ENCODE measurements at regions not wholly inside any gene's neighbourhood (a gene's known extent, or its start where the extent isn't known, plus 50 kb on each side); places are given as distances from the start of the nearest gene placed in this dataset.

DNA sequence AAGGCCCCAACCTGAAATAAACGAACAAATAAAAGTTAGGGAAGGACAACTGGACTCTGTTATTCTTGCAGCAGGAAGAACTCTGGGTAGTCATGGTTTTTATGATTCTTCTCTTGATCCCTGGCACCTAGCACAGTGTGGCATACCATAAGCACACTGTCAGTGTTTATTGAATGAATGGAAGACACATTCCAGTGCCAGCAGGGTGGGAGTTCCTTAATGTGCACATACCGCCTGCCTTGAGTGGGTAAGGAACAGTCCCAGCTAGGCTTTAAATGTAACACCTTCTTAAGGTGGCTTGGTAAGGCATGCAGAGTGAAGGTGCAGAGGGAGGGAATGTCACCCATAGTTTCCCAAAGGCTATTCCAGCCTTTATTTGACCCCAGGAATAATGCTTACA, 162.9 kb upstream of the CEP162 start:
- H3K4me1 ChIP-seq: no peaks in the 10 kb centered on the region
- peaks cover 0 to 36% (median 10%) of the 10 kb centered on the region in 11 donors for H3K9me3 ChIP-seq
- DNase-seq (no peak), ATAC-seq (no peak)
- H3K27ac ChIP-seq: no peak overlapping the region
- intact Hi-C loops (cut with DNase I): no loop called here
- 68 to 73% methylated on average over 2 of the region's 2 CpGs for WGBS, 2 donors
- TF ChIP-seq, protein P1, sequence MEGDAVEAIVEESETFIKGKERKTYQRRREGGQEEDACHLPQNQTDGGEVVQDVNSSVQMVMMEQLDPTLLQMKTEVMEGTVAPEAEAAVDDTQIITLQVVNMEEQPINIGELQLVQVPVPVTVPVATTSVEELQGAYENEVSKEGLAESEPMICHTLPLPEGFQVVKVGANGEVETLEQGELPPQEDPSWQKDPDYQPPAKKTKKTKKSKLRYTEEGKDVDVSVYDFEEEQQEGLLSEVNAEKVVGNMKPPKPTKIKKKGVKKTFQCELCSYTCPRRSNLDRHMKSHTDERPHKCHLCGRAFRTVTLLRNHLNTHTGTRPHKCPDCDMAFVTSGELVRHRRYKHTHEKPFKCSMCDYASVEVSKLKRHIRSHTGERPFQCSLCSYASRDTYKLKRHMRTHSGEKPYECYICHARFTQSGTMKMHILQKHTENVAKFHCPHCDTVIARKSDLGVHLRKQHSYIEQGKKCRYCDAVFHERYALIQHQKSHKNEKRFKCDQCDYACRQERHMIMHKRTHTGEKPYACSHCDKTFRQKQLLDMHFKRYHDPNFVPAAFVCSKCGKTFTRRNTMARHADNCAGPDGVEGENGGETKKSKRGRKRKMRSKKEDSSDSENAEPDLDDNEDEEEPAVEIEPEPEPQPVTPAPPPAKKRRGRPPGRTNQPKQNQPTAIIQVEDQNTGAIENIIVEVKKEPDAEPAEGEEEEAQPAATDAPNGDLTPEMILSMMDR (IDR thresholded peaks at IDR 0.05): no peak
- no peaks in the 10 kb centered on the region for H3K36me3 ChIP-seq
- H3K27me3 ChIP-seq: no peaks in the 10 kb centered on the region
- no peak overlapping the region for H3K4me3 ChIP-seq

DNA sequence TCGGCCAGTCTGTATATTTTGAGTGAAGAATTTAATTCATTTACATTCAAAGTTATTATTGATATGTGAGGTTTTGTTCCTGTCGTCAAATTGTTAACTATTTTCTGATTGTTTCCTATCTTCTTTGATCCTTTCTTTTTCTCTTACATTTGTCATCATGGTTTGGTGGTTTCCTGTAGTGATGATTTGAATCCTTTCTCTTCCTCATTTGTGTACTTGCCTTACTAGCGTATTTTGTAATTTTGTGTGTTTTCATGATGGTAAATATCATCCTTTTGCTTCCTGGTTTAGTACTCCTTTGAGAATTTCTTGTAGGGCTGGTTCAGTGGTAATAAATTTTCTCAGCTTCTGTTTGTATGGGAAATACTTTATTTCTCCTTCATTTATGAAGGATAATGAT, 151.7 kb upstream of the CEP162 start:
- intact Hi-C loops (cut with DNase I): no loop called here

DNA sequence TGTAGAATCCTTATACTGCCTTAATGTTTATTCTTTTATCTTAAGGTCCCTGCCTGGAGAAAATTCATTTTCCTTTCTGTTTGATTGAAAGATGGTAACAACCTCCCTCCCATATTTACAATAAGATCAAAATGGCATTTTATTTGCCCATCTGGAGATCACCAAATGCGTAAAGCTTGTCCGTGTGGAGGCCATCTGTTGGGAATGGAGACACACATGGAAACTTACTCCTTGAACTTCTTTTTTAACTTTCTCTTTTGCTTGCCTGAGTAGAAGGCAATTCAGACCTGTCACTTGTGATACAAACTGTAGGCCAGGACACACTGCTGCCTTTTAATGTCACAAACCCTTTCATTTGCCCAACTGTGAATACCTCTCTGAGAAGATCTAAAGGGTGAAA, 144.8 kb upstream of the CEP162 start:
- DNase-seq: no peak
- intact Hi-C loops (cut with DNase I): no loop called here
- peaks cover 0 to 14% (median 0%) of the 10 kb centered on the region in 11 donors for H3K9me3 ChIP-seq
- H3K4me1 ChIP-seq: no peaks in the 10 kb centered on the region
- no peak overlapping the region for H3K4me3 ChIP-seq
- ATAC-seq: no peak
- WGBS, 2 donors: 91 to 92% methylated on average over 2 of the region's 2 CpGs
- TF ChIP-seq, protein P1 (IDR thresholded peaks at IDR 0.05): no peak
- H3K36me3 ChIP-seq: no peaks in the 10 kb centered on the region
- peaks cover 0 to 3% (median 0%) of the 10 kb centered on the region in 7 donors for H3K27me3 ChIP-seq
- no peak overlapping the region for H3K27ac ChIP-seq

More for the DNA sequence above, 151.7 kb upstream of the CEP162 start:
- Histone ChIP-seq H3K9me3 (peaks cover 0 to 40% (median 7%) of the 10 kb centered on the region in 11 donors), H3K36me3 (no peaks in the 10 kb centered on the region), H3K4me1 (no peaks in the 10 kb centered on the region), H3K4me3 (no peak overlapping the region), H3K27ac (no peak overlapping the region), H3K27me3 (no peaks in the 10 kb centered on the region)
- WGBS, 2 donors: 81% methylated on average over 3 of the region's 3 CpGs
- no peak for ATAC-seq
- TF ChIP-seq, protein P1 (IDR thresholded peaks at IDR 0.05): no peak
- DNase-seq: no peak

DNA sequence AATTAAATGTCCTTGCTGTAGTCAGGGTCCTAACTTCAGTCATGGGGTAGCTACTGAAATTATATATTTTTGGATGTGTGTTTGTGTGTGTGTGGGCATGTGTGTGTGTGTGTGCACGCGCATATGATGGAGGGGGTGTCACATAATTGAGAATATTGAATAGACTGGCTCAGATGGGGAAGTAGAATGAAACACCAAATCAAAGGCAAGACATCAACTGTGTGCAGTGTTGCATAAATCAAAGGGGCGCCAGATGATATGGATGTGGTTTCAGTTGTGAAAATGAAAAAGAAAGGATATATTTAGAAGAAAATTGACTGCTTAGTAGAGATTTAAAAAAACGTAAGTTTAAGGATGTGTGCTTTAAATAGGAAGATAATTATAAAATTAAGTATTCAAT, 144.2 kb upstream of the CEP162 start:
- intact Hi-C loops (cut with DNase I): no loop called here
- TF ChIP-seq, protein P1 (IDR thresholded peaks at IDR 0.05): no peak
- H3K9me3 ChIP-seq: peaks cover 0 to 8% (median 0%) of the 10 kb centered on the region in 11 donors
- H3K27ac ChIP-seq: no peak overlapping the region
- H3K4me3 ChIP-seq: no peak overlapping the region
- H3K4me1 ChIP-seq: no peaks in the 10 kb centered on the region
- ATAC-seq: no peak
- H3K36me3 ChIP-seq: no peaks in the 10 kb centered on the region
- DNase-seq: no peak
- WGBS, 2 donors: 73 to 82% methylated on average over 4 of the region's 4 CpGs
- H3K27me3 ChIP-seq: peaks cover 0 to 3% (median 0%) of the 10 kb centered on the region in 7 donors
